Mucosa of descending colon (tissue), 3 donors: ENCODE measurements at regions not wholly inside any gene's neighbourhood (a gene's known extent, or its start where the extent isn't known, plus 50 kb on each side); places are given as distances from the start of the nearest gene placed in this dataset.

Source experiments
- ATAC-seq: fragments of 200-7000 bp; cut with Tn5 transposase; one replicate; pipeline ENCODE4 v1.9.1; 2020; ENCODE audit warnings: mild to moderate bottlenecking, moderate library complexity
- DNase-seq, 3 donors: peaks; one replicate each; pipeline ENCODE4 v3.0.0-alpha.2; 2020
- H3K36me3 ChIP-seq: fragments of 200-600 bp; one replicate; pipeline ENCODE4 v1.8.0; 2021; ENCODE audit warnings: low read depth, mild to moderate bottlenecking
- H3K4me1 ChIP-seq: fragments of 200-600 bp; one replicate; pipeline ENCODE4 v1.8.0; 2021; ENCODE audit warnings: low read depth, mild to moderate bottlenecking
- H3K4me3 ChIP-seq: fragments of 200-600 bp; one replicate; pipeline ENCODE4 v1.8.0; 2021; ENCODE audit warnings: mild to moderate bottlenecking
- H3K9me3 ChIP-seq: fragments of 200-600 bp; one replicate; pipeline ENCODE4 v1.8.0; 2021; ENCODE audit warnings: mild to moderate bottlenecking
- CTCF ChIP-seq: fragments of 200-600 bp; IDR thresholded peaks from one replicate; pipeline ENCODE4 v1.8.0; 2022; ENCODE audit warnings: antibody characterized with exemption, mild to moderate bottlenecking
- intact Hi-C, 2 donors: fragments of 100-400 bp; cut with DNase I in 1 of 2; cut with micrococcal nuclease in 1 of 2; formaldehyde crosslinking; loops; one replicate each; pipeline versions ENCODE4 v1.11.0 to v1.11.1; 2022; cut with DNase I, micrococcal nuclease
- donor health status: DM: no; HTN: no; CAD: no; lungs with moderate emphysema.
- donor health status: DM: no; HTN: no; CAD: no.
- donor health status: DM: no; HTN: yes; CAD: no.

- H3K4me1 ChIP-seq, result peaks cover 10% of the 10 kb centered on the region
- intact Hi-C loops, result no loop called here
- no peaks in the 10 kb centered on the region for H3K36me3 ChIP-seq
- no peak for ATAC-seq
- H3K4me3 ChIP-seq, result no peak overlapping the region
- no peak for TF ChIP-seq CTCF
- no peaks in the 10 kb centered on the region for H3K9me3 ChIP-seq
- DNase-seq, result no peak
These were observed 524.5 kb downstream of the CD83 start for GRCh38 chr6:14642136-14642505.

- Histone ChIP-seq H3K4me1 (peaks cover 10% of the 10 kb centered on the region), H3K9me3 (no peaks in the 10 kb centered on the region), H3K4me3 (no peak overlapping the region), H3K36me3 (no peaks in the 10 kb centered on the region)
- DNase-seq (no peak), ATAC-seq (no peak)
- no peak for TF ChIP-seq CTCF
- intact Hi-C loops, result no loop called here
These were observed 525.3 kb downstream of the CD83 start for GRCh38 chr6:14642842-14643241.

GRCh38 chr6:14644381-14644780, 526.8 kb downstream of the CD83 start:
- TF ChIP-seq CTCF, result no peak
- intact Hi-C loops, result no loop called here
- ATAC-seq (no peak), DNase-seq (no peak)
- Histone ChIP-seq H3K4me3 (no peak overlapping the region), H3K4me1 (peaks cover 2% of the 10 kb centered on the region), H3K36me3 (no peaks in the 10 kb centered on the region), H3K9me3 (no peaks in the 10 kb centered on the region)

DNA sequence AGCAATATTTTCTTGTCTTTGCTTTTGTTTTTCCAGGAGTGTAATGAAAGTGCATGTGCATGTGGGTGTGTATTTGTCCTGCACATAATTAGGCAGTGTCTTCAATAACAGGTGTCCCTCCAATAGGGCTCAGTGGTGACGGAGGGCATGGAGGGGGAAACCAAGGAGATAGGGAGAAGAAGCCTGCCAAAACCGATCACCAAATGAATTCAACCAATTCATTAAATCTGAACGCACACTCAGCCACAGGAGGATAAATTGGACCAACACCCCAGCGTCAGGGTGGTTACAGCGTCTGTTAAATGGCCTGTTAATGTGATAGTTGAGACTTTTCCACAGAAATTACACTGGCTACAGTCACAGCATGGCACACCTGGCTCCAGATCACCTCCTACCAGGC, 527.6 kb downstream of the CD83 start:
- H3K9me3 ChIP-seq, result no peaks in the 10 kb centered on the region
- no peak for TF ChIP-seq CTCF
- H3K4me3 ChIP-seq, result no peak overlapping the region
- DNase-seq (no peak), ATAC-seq (no peak)
- no peaks in the 10 kb centered on the region for H3K36me3 ChIP-seq
- intact Hi-C loops, result no loop called here
- H3K4me1 ChIP-seq, result peaks cover 2% of the 10 kb centered on the region

GRCh38 chr6:14645841-14646240, 528.3 kb downstream of the CD83 start:
- no peaks in the 10 kb centered on the region for H3K36me3 ChIP-seq
- TF ChIP-seq CTCF, result no peak
- H3K4me1 ChIP-seq, result peaks cover 2% of the 10 kb centered on the region
- intact Hi-C loops, result no loop called here
- no peak overlapping the region for H3K4me3 ChIP-seq
- H3K9me3 ChIP-seq, result no peaks in the 10 kb centered on the region
- no peak for DNase-seq
- ATAC-seq, result no peak

DNA sequence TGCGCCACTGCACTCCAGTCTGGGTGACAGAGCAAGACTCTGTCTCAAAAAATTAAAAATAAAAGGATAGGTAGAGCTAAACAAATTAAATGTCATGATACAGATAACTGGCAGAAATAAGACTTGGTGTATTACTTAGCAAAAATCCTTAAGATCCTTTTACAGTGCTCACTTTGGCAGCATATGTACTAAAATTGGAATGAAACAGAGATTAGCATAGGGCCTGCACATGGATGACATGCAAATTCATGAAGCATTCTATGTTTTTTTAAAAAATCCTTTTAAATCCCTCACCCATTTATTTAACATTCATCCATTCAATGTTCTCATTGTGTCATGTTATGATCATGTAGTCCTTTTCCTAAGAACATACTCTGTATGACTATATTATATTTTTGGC, 528.8 kb downstream of the CD83 start:
- Histone ChIP-seq H3K36me3 (no peaks in the 10 kb centered on the region), H3K4me1 (no peaks in the 10 kb centered on the region), H3K4me3 (no peak overlapping the region), H3K9me3 (no peaks in the 10 kb centered on the region)
- no peak for TF ChIP-seq CTCF
- intact Hi-C loops, result no loop called here
- DNase-seq, result no peak
- ATAC-seq, result no peak
